Endodermal cell (in vitro differentiated cells): ENCODE measurements at regions not wholly inside any gene's neighbourhood (a gene's known extent, or its start where the extent isn't known, plus 50 kb on each side); places are given as distances from the start of the nearest gene placed in this dataset.

Experiments
- DNase-seq: peaks from one replicate; pipeline ENCODE4 v3.0.0-alpha.2; 2017
- H3K27ac ChIP-seq: 2 replicates; pipeline ENCODE4 v1.5.1; 2013; ENCODE audit warnings: mild to moderate bottlenecking, low read depth, low read length, moderate library complexity
- H3K27me3 ChIP-seq: 2 replicates; pipeline ENCODE4 v1.6.1; 2013; ENCODE audit warnings: mild to moderate bottlenecking, low read length, moderate library complexity; ENCODE audit not compliant: insufficient read depth, control insufficient read depth, poor library complexity, severe bottlenecking
- H3K36me3 ChIP-seq: 2 replicates; pipeline ENCODE4 v1.7.0; 2013; ENCODE audit warnings: mild to moderate bottlenecking, low read length, moderate library complexity; ENCODE audit not compliant: control insufficient read depth, insufficient read depth
- H3K4me1 ChIP-seq: one replicate; pipeline ENCODE4 v1.7.0; 2013; ENCODE audit warnings: low read length; ENCODE audit not compliant: control insufficient read depth, insufficient read depth
- H3K4me3 ChIP-seq: 2 replicates; pipeline ENCODE4 v1.5.1; 2013; ENCODE audit warnings: mild to moderate bottlenecking, low read length, moderate library complexity
- H3K9ac ChIP-seq: 2 replicates; pipeline ENCODE4 v1.6.1; 2013; ENCODE audit warnings: mild to moderate bottlenecking, low read length, moderate library complexity; ENCODE audit not compliant: poor library complexity, severe bottlenecking; ENCODE audit errors: extremely low read depth
- H3K9me3 ChIP-seq: 2 replicates; pipeline ENCODE4 v1.6.1; 2013; ENCODE audit warnings: mild to moderate bottlenecking, low read length, moderate library complexity; ENCODE audit not compliant: control insufficient read depth
- H3K27ac Mint-ChIP-seq: 2 replicates; pipeline ENCODE4 v1.8.0; 2020; ENCODE audit warnings: mixed read lengths
- H3K27me3 Mint-ChIP-seq: 2 replicates; pipeline ENCODE4 v1.8.0; 2021; ENCODE audit warnings: mild to moderate bottlenecking, mixed read lengths; ENCODE audit not compliant: insufficient read depth
- H3K36me3 Mint-ChIP-seq: 2 replicates; pipeline ENCODE4 v1.8.0; 2020; ENCODE audit warnings: low read depth, mixed read lengths
- H3K4me1 Mint-ChIP-seq: 2 replicates; pipeline ENCODE4 v1.8.0; 2020; ENCODE audit warnings: mixed read lengths
- H3K4me3 Mint-ChIP-seq: 2 replicates; pipeline ENCODE4 v1.8.0; 2020; ENCODE audit warnings: mild to moderate bottlenecking, moderate library complexity, mixed read lengths
- H3K9me3 Mint-ChIP-seq: 2 replicates; pipeline ENCODE4 v1.8.0; 2020; ENCODE audit warnings: mild to moderate bottlenecking, mixed read lengths
- CTCF ChIP-seq: fragments of 200-600 bp; sonication (generic); conservative IDR thresholded peaks from 2 replicates; pipeline ENCODE4 v1.5.0; 2021; ENCODE audit warnings: antibody characterized with exemption, mild to moderate bottlenecking
- WGBS, 2 experiments: methylation state at CpG; one replicate each; pipeline versions ENCODE4 v1.1.5 to v1.1.7; 2013; ENCODE audit warnings: missing lambda C conversion rate in 2 of 2, mixed read lengths in 1 of 2; ENCODE audit not compliant: insufficient coverage in 1 of 2, insufficient read length in 1 of 2; 5-methylcytosine and 5-hydroxymethylcytosine counted together

DNA sequence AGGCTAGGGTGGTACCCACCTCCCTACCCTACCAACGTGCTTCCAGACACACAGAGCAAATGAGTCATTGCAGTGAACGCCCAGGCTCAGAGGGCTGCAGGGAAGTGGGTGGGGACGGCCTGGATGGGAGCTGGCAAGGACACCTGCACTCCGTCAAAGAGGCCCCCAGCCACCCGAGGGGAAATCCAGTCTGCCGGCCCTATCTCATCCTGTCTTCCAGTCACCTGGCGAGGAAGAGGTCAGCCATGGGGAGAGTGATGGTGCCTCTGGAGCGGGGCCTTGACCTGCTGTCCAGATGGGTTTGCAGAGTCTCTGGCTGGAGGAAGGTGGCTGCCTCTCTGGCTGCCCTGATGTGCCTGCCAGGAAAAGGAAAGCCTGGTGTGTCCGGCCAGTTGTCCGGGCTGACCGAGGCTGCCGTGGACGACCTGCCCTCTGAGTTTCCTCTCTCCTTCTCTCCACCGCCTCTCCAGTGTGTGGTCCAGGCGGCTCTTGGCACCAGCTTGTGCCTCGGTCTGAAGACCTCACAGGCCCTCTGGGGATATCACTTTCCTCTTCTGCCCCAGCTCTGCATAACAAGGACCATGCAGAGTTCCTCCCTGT, 209.7 kb upstream of the COPS8 start:
- no peak for TF ChIP-seq CTCF
- Histone ChIP-seq H3K27me3 (no peaks in the 10 kb centered on the region), H3K27ac (no peak overlapping the region), H3K4me3 (no peak overlapping the region), H3K36me3 (no peaks in the 10 kb centered on the region), H3K4me1 (peaks cover 16% of the 10 kb centered on the region), H3K9me3 (peaks cover 2% of the 10 kb centered on the region), H3K9ac (no peak overlapping the region)
- peaks cover 33% of the 10 kb centered on the region for H3K27me3 Mint-ChIP-seq
- 92 to 94% methylated on average over 14 to 16 of the region's 16 CpGs for WGBS, 2 experiments
- peaks cover 23% of the 10 kb centered on the region for H3K4me1 Mint-ChIP-seq
- H3K9me3 Mint-ChIP-seq: no peaks in the 10 kb centered on the region
- H3K27ac Mint-ChIP-seq: no peak overlapping the region
- DNase-seq: peak; percentile 41
- H3K4me3 Mint-ChIP-seq: no peak overlapping the region
- no peaks in the 10 kb centered on the region for H3K36me3 Mint-ChIP-seq

GRCh38 chr2:236876642-236877041, 209.0 kb upstream of the COPS8 start:
- WGBS, 2 experiments: 71% methylated on average over 1 to 3 of the region's 4 CpGs
- H3K4me1 Mint-ChIP-seq: peaks cover 23% of the 10 kb centered on the region

DNA sequence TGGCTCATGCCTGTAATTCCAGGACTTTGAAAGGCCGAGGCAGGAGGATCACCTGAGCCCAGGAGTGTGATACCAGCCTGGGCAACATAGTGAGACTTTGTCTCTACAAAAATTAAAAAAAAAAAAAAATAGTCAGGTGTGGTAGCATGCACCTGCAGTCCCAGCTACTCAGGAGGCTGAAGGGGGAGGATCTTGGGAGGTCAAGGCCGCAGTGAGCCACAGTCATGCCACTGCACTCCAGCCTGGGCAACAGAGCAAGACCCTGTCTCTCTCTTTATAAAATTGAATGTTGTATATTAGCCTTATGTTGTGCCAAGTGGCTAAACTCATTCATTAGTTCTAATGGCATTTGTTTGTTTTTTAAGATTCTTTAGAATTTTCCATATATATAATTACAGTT, 207.7 kb upstream of the COPS8 start:
- H3K4me3 Mint-ChIP-seq: no peak overlapping the region
- H3K27ac Mint-ChIP-seq: no peak overlapping the region
- H3K27ac ChIP-seq: no peak overlapping the region
- H3K36me3 Mint-ChIP-seq: no peaks in the 10 kb centered on the region
- 89 to 100% methylated on average over 1 to 2 of the region's 2 CpGs for WGBS, 2 experiments
- H3K27me3 Mint-ChIP-seq: peaks cover 21% of the 10 kb centered on the region
- no peak overlapping the region for H3K9ac ChIP-seq
- no peak overlapping the region for H3K4me3 ChIP-seq
- H3K4me1 ChIP-seq: peaks cover 16% of the 10 kb centered on the region
- peaks cover 11% of the 10 kb centered on the region for H3K9me3 Mint-ChIP-seq
- DNase-seq: no peak
- no peaks in the 10 kb centered on the region for H3K36me3 ChIP-seq
- peaks cover 23% of the 10 kb centered on the region for H3K4me1 Mint-ChIP-seq
- TF ChIP-seq CTCF: no peak
- H3K9me3 ChIP-seq: peaks cover 19% of the 10 kb centered on the region
- no peaks in the 10 kb centered on the region for H3K27me3 ChIP-seq

More at GRCh38 chr2:236876642-236877041, 209.0 kb upstream of the COPS8 start:
- Mint-ChIP-seq H3K4me3 (no peak overlapping the region), H3K36me3 (no peaks in the 10 kb centered on the region), H3K27ac (no peak overlapping the region), H3K27me3 (peaks cover 32% of the 10 kb centered on the region), H3K9me3 (no peaks in the 10 kb centered on the region)
- Histone ChIP-seq H3K36me3 (no peaks in the 10 kb centered on the region), H3K27ac (no peak overlapping the region), H3K4me1 (peaks cover 16% of the 10 kb centered on the region), H3K9ac (no peak overlapping the region), H3K27me3 (no peaks in the 10 kb centered on the region), H3K9me3 (peaks cover 6% of the 10 kb centered on the region), H3K4me3 (no peak overlapping the region)
- TF ChIP-seq CTCF: no peak
- DNase-seq: no peak
